Neutrophil (primary cell): ENCODE measurements at regions not wholly inside any gene's neighbourhood (a gene's known extent, or its start where the extent isn't known, plus 50 kb on each side); places are given as distances from the start of the nearest gene placed in this dataset.

ENCODE experiments used
- H3K27ac ChIP-seq: fragments of 200-600 bp; sonication (generic); 2 replicates; pipeline ENCODE4 v1.5.1; 2016; ENCODE audit warnings: mild to moderate bottlenecking, moderate library complexity
- H3K27me3 ChIP-seq: fragments of 200-600 bp; sonication (generic); 2 replicates; pipeline ENCODE4 v1.6.0; 2016; ENCODE audit warnings: mild to moderate bottlenecking
- H3K36me3 ChIP-seq: fragments of 200-600 bp; sonication (generic); 2 replicates; pipeline ENCODE4 v1.5.1; 2017
- H3K4me1 ChIP-seq, 2 experiments: fragments of 200-600 bp in 1 of 2; sonication (generic) in 1 of 2; 1 replicate in 1 of 2; 2 replicates in 1 of 2; pipeline versions ENCODE4 v1.5.1 to v1.6.1; 2013 to 2016; ENCODE audit warnings: low read depth in 1 of 2, low read length in 1 of 2, mild to moderate bottlenecking in 1 of 2, moderate library complexity in 1 of 2; ENCODE audit not compliant: control insufficient read depth in 1 of 2, insufficient read depth in 1 of 2
- H3K4me3 ChIP-seq, 2 experiments: fragments of 200-600 bp in 1 of 2; sonication (generic) in 1 of 2; 1 replicate in 1 of 2; 2 replicates in 1 of 2; pipeline ENCODE4 v1.5.1; 2013 to 2016; ENCODE audit warnings: low read depth in 1 of 2, low read length in 1 of 2, mild to moderate bottlenecking in 1 of 2, moderate library complexity in 1 of 2
- H3K9me3 ChIP-seq: fragments of 200-600 bp; sonication (generic); 2 replicates; pipeline ENCODE4 v1.5.1; 2016
- CTCF ChIP-seq: fragments of 200-600 bp; sonication (generic); IDR thresholded peaks from 2 replicates; pipeline ENCODE4 v1.5.1; 2016; ENCODE audit warnings: antibody characterized with exemption

- no peaks in the 10 kb centered on the region for H3K27me3 ChIP-seq
- H3K27ac ChIP-seq, result no peak overlapping the region
- H3K36me3 ChIP-seq, result no peaks in the 10 kb centered on the region
- no peaks in the 10 kb centered on the region for H3K4me1 ChIP-seq
- no peaks in the 10 kb centered on the region for H3K9me3 ChIP-seq
- no peak overlapping the region for H3K4me3 ChIP-seq
- TF ChIP-seq CTCF, result no peak
Measured at GRCh38 chr3:61334783-61335182, 83.5 kb upstream of the FHIT start.

- no peaks in the 10 kb centered on the region for H3K9me3 ChIP-seq
- no peak overlapping the region for H3K27ac ChIP-seq
- no peak for TF ChIP-seq CTCF
- H3K27me3 ChIP-seq, result no peaks in the 10 kb centered on the region
- no peaks in the 10 kb centered on the region for H3K4me1 ChIP-seq
- H3K4me3 ChIP-seq, result no peak overlapping the region
- H3K36me3 ChIP-seq, result no peaks in the 10 kb centered on the region
Measured at GRCh38 chr3:61340931-61341461, 89.7 kb upstream of the FHIT start.

DNA sequence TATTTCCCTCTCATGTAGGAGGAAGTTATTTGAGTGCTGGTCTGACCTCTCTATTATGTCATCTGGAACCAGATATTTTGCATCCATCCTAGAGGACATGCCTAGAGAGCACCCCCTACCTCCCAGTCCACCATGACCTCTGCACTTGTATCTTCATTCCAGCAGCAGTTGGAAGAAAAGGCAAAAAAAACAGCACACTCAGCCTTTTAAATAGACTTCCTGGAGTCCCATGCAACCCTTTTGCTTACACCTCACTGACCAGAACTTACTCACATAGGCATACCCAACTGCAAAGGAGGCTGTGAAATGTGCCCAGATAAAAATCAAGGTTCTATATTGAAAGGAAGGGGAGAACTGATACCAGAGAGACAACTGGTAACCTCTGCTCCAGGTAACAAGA, 92.3 kb upstream of the FHIT start:
- Histone ChIP-seq H3K27me3 (no peaks in the 10 kb centered on the region), H3K27ac (no peak overlapping the region), H3K4me1 (no peaks in the 10 kb centered on the region), H3K9me3 (no peaks in the 10 kb centered on the region), H3K36me3 (no peaks in the 10 kb centered on the region), H3K4me3 (no peak overlapping the region)
- no peak for TF ChIP-seq CTCF

- H3K9me3 ChIP-seq, result no peaks in the 10 kb centered on the region
- no peaks in the 10 kb centered on the region for H3K36me3 ChIP-seq
- no peak for TF ChIP-seq CTCF
- no peaks in the 10 kb centered on the region for H3K27me3 ChIP-seq
- H3K27ac ChIP-seq, result no peak overlapping the region
- no peak overlapping the region for H3K4me3 ChIP-seq
- H3K4me1 ChIP-seq, result no peaks in the 10 kb centered on the region
Measured at GRCh38 chr3:61345020-61345419, 93.8 kb upstream of the FHIT start.

DNA sequence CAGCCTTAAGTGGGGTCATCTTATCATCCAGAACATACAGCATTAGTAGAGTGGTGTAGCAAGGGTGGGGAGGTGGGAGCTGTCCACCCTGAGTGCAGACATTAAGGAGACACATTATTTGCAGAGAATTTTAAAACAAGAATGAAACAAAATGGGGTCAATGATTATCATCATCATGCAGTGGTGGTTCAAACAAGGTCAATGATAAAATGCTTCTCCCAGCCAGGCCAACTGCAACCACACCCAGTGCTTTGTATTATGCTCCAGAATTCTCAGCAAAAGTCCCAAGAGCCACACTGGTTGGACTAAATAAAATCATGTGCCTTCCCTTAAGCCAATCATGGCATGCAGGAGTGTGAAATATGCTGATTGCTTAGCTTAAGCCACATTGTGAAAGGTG, 96.7 kb upstream of the FHIT start:
- H3K4me3 ChIP-seq, result no peak overlapping the region
- no peaks in the 10 kb centered on the region for H3K36me3 ChIP-seq
- no peak for TF ChIP-seq CTCF
- no peaks in the 10 kb centered on the region for H3K4me1 ChIP-seq
- no peaks in the 10 kb centered on the region for H3K27me3 ChIP-seq
- no peak overlapping the region for H3K27ac ChIP-seq
- no peaks in the 10 kb centered on the region for H3K9me3 ChIP-seq

DNA sequence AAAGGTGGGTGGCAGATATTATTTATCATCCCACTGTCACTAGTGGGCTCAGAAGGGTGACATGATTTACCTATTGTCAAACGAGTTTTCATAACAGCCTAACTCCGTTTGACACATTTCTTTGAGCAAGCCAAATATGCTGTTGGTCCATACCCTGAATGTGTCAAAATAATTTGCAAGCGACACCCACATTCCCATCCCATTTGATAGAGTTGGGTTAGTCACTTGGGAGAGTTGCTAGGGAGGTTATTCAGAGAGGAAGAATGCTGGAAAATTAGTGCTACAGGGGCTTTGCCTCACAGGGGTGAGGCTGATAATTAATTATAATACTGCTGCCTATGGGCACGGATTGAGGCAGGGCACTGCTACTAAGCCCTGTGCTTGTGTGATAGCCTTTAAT, 98.5 kb upstream of the FHIT start:
- no peaks in the 10 kb centered on the region for H3K9me3 ChIP-seq
- no peak overlapping the region for H3K27ac ChIP-seq
- no peaks in the 10 kb centered on the region for H3K4me1 ChIP-seq
- no peaks in the 10 kb centered on the region for H3K36me3 ChIP-seq
- no peaks in the 10 kb centered on the region for H3K27me3 ChIP-seq
- no peak for TF ChIP-seq CTCF
- no peak overlapping the region for H3K4me3 ChIP-seq
